Muscle of leg (tissue), 3 donors: ENCODE measurements at regions not wholly inside any gene's neighbourhood (a gene's known extent, or its start where the extent isn't known, plus 50 kb on each side); places are given as distances from the start of the nearest gene placed in this dataset.
"Not testable (repeated sequence)": the region's sequence is repeated elsewhere in the genome, so short reads cannot be mapped to it uniquely, and the experiment has no call there.

Source experiments
- DNase-seq: peaks from one replicate; pipeline ENCODE4 v3.0.0; 2013
- H3K27ac ChIP-seq: one replicate; pipeline ENCODE4 v1.5.1; 2013; ENCODE audit warnings: mild to moderate bottlenecking, low read length, control low read depth
- H3K27me3 ChIP-seq: one replicate; pipeline ENCODE4 v1.6.1; 2013; ENCODE audit warnings: low read length; ENCODE audit not compliant: control insufficient read depth, insufficient read depth
- H3K36me3 ChIP-seq: one replicate; pipeline ENCODE4 v1.6.1; 2013; ENCODE audit warnings: low read length; ENCODE audit not compliant: control insufficient read depth, insufficient read depth
- H3K4me1 ChIP-seq: one replicate; pipeline ENCODE4 v1.6.1; 2013; ENCODE audit warnings: low read length; ENCODE audit not compliant: control insufficient read depth, insufficient read depth
- H3K4me3 ChIP-seq: one replicate; pipeline ENCODE4 v1.5.1; 2013; ENCODE audit warnings: low read length, control low read depth
- H3K9me3 ChIP-seq: replicated peaks from 2 replicates; pipeline ENCODE4 v1.6.1; 2013; ENCODE audit warnings: low read depth, low read length; ENCODE audit not compliant: control insufficient read depth
- WGBS: methylation state at CpG from one replicate; pipeline ENCODE4 v1.1.5; 2013; ENCODE audit warnings: missing lambda C conversion rate; ENCODE audit not compliant: insufficient coverage; 5-methylcytosine and 5-hydroxymethylcytosine counted together

DNA sequence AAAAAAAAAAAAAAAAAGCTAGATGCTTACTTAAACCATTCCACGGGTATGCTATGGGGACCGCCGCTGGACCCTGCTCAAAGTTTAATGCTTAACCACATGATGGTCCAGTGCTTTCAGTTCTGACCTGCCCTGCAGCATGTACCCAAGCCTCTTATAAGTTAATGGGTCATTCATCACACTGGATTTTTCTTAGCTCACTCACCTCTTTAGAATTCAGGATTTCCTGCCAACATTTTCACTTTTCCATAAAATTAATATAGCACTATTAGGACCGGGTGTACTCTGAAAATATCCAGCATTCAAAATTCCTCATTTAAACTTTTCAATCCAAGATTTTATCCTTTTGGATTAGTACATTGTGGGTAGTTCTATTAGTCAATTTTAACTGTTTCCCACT, 140.8 kb downstream of the ALDH8A1 start:
- no peak for DNase-seq
- no peaks in the 10 kb centered on the region for H3K9me3 ChIP-seq
- H3K27ac ChIP-seq = no peak overlapping the region
- H3K36me3 ChIP-seq = no peaks in the 10 kb centered on the region
- WGBS = 87% methylated on average over 3 of the region's 4 CpGs
- no peaks in the 10 kb centered on the region for H3K27me3 ChIP-seq
- H3K4me3 ChIP-seq = no peak overlapping the region
- no peaks in the 10 kb centered on the region for H3K4me1 ChIP-seq

DNA sequence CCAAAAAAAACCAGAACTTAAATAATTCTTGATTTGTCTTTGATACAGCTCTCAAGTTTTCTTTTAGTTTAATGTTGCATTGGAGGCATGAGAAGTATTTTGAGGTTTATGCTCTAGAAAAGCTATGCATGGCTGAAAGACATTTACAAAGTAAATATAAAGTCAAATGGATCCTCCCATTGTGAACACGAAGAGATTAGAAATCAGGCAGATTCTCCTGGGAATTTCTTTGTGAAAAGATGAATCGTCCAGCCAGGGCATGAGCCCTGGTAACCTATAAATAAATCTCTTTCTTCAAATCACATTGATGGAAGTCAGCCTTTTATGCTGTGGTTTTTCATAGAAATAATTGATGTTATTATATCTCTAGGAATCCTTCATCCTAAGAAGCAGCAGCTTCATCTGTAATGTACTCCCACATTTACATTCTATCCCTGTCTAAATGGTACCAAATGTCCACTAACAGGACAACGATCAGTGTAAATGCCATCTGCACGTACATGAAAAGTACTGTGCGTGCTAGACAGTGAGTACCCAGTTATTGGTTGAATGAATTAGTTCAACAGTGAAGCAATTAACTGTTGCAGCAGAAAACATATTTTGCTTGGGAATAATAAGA, 143.6 kb downstream of the ALDH8A1 start:
- WGBS = no CpG with 5 or more reads among the region's 5 CpGs
- H3K27me3 ChIP-seq = no peaks in the 10 kb centered on the region
- no peaks in the 10 kb centered on the region for H3K4me1 ChIP-seq
- no peaks in the 10 kb centered on the region for H3K9me3 ChIP-seq
- no peaks in the 10 kb centered on the region for H3K36me3 ChIP-seq
- no peak overlapping the region for H3K4me3 ChIP-seq
- DNase-seq = no peak
- no peak overlapping the region for H3K27ac ChIP-seq

DNA sequence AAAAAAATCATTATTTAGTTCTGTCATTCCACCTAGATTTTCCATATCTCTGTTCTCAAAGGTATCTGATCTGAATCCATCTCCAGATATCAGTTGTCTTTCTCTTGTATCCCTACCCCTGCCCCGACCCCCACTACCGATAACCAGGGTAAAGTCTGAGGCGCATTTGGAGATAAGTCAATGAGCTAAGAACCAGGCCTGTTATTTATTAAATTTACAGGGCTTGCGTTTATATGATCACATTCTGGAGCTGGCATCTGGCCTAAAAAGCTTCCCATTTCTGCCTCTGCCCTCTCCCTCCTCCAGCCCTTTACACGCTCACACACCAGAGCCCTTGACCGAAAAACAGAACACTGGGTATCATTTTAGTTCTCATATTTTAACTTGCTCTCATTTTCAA, 144.7 kb downstream of the ALDH8A1 start:
- Histone ChIP-seq H3K36me3 (no peaks in the 10 kb centered on the region), H3K27ac (no peak overlapping the region), H3K4me3 (no peak overlapping the region), H3K4me1 (no peaks in the 10 kb centered on the region), H3K27me3 (no peaks in the 10 kb centered on the region), H3K9me3 (no peaks in the 10 kb centered on the region)
- DNase-seq = peak; percentile 31
- no CpG with 5 or more reads among the region's 6 CpGs for WGBS

DNA sequence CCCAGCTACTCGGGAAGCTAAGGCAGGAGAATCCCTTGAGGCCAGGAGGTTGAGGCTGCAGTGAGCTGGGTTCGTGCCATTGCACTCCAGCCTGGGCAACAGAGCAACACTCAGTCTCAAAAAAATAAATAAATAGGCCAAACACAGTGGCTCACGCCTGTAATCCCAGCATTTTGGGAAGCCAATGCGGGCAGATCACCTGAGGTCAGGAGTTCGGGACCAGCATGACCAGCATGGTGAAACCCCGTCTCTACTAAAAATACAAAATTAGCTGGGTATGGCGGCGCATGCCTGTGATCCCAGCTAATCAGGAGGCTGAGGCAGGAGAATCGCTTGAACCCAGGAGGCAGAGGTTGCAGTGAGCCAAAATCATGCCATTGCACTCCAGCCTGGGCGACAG, 145.6 kb downstream of the ALDH8A1 start:
- 100% methylated on average over 6 of the region's 10 CpGs for WGBS
- not testable (repeated sequence) for H3K9me3 ChIP-seq, DNase-seq

DNA sequence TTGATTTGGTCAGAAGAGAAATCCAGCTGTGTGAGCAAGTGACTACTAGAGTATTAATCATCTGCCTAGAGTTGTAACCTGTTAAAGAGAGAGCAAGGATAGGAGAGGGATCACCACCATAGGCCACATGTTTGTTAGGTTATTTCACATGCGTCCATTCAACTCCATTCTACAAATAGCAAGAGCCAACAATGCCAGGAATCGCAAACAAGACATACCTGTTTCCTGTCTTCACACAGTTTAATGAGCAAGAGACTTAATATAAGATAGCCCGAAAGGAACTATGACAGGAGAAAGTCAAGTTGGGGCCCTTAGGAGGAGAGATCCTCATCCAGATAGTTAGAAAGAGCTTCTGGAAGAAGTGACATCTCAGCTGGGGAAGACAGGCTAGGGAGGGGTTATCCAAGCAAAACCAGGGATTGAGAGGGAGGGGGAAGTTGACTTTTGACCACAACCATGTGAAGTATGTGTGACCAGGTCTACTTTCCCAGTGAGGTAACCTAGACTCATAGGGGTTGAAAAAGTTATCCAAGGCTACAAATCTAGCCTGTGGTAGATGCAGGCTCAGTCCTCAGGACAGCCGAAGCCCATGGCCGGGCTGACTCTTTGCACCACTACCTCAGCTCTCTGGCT, 147.4 kb downstream of the ALDH8A1 start:
- WGBS = 100% methylated on average over 1 of the region's 5 CpGs
- Histone ChIP-seq H3K27ac (no peak overlapping the region), H3K4me1 (no peaks in the 10 kb centered on the region), H3K27me3 (no peaks in the 10 kb centered on the region), H3K36me3 (no peaks in the 10 kb centered on the region), H3K9me3 (no peaks in the 10 kb centered on the region), H3K4me3 (no peak overlapping the region)
- no peak for DNase-seq

More for the DNA sequence above, 145.6 kb downstream of the ALDH8A1 start:
- H3K27ac ChIP-seq, H3K36me3 ChIP-seq, H3K4me3 ChIP-seq, H3K27me3 ChIP-seq, H3K4me1 ChIP-seq: not testable (repeated sequence)

DNA sequence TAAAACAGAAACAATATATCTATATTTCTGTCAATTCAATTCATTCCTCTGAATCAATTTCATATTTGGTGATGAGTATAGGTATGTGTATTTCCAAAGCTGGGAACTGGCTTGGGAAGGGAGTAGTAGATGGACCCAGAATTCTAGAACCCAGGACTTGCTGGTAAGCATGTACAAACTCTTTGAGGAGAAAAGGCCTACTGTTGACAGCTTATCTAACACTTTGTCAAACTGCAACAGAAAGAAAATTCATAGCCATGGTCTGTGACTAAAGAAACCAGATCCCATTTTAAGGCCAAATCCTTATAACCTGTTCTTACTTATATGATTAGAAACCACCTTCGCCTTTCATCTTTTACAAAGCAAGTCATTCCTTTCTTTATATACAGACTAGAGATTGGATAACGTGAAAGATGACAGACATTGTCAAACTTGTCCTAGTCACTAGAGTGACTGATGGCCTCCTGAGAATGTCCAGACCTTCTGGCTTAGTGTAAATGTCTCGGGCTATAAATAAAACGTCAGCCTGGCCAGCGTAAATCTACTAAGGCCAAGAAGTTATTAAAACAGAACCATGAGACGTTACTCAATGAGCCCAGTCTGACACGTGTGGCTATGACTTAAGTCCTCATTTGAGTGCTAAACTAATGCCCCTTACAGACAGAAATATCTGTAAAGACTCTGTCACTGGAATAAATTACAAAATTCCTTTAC, 152.3 kb downstream of the ALDH8A1 start:
- Histone ChIP-seq H3K27me3 (no peaks in the 10 kb centered on the region), H3K4me3 (no peak overlapping the region), H3K4me1 (no peaks in the 10 kb centered on the region), H3K9me3 (no peaks in the 10 kb centered on the region), H3K36me3 (no peaks in the 10 kb centered on the region), H3K27ac (no peak overlapping the region)
- peak; percentile 22 for DNase-seq
- WGBS = 27% methylated on average over 2 of the region's 7 CpGs

DNA sequence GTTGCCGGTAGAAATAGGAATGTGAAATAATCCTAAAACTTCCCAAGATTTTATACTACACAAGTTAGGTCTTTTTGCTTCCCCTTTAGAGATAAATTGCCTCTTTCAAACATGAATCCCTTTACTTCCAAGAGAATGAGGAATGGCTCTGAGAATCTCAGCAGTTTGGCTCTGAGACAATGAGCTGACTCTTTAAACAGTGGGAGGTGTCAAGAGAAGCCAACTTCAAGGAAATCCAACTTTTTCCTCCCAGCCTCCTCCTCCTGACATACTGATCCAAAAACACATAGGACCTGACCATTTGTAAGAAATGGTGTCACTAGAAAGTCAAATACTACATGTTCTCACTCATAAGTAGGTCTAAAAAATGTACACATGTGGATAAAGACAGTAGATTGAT, 154.2 kb downstream of the ALDH8A1 start:
- H3K27ac ChIP-seq = no peak overlapping the region
- no peaks in the 10 kb centered on the region for H3K36me3 ChIP-seq
- DNase-seq = peak; percentile 22
- H3K4me1 ChIP-seq = no peaks in the 10 kb centered on the region
- H3K4me3 ChIP-seq = no peak overlapping the region
- no peaks in the 10 kb centered on the region for H3K27me3 ChIP-seq
- whole genome bisulfite sequencing = no CpG with 5 or more reads among the region's 1 CpG
- peaks cover 7% of the 10 kb centered on the region for H3K9me3 ChIP-seq

DNA sequence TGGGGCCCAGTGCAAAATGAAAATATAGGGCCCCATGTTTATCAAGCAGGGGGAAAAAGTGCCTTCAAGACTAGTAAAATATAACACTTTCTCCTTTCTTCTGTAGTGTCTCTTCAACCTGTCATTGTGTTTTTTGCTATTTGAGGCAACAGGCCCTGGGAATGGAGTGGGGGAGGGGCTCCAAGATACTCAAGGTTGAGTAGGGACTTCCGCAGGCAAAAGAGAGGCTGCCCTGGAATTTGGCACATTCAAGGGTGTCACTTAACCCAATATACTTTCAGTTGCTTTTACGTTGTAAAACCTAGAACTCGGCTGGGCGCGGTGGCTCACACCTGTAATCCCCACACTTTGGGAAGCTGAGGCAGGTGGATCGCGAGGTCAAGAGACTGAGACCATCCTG, 154.9 kb downstream of the ALDH8A1 start:
- Histone ChIP-seq H3K36me3 (no peaks in the 10 kb centered on the region), H3K27me3 (no peaks in the 10 kb centered on the region), H3K4me1 (no peaks in the 10 kb centered on the region), H3K9me3 (peaks cover 7% of the 10 kb centered on the region), H3K27ac (no peak overlapping the region), H3K4me3 (no peak overlapping the region)
- 98% methylated on average over 6 of the region's 7 CpGs for WGBS
- DNase-seq = no peak

DNA sequence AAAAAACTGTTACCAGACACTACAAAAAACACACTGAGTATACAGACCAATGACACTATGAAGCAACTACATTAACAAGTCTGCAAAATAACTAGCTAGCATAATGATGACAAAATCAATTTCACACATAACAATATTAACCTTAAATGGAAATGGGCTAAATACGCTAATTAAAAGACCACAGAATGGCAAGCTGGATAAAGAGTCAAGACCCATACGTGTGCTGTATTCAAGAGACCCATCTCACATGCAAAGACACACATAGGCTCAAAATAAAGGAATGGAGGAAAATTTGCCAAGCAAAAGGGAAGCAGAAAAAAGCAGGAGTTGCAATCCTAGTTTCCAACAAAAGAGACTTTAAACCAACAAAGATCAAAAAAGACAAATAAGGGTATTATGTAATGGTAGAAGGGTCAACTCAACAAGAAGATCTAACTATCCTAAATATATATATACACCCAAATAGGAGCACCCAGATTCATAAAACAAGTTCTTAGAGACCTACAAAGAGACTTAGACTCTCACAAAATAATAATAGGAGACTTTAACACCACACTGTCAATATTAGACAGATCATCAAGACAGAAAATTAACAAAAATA, 158.6 kb downstream of the ALDH8A1 start:
- not testable (repeated sequence) for H3K9me3 ChIP-seq, H3K36me3 ChIP-seq
- WGBS = no CpG with 5 or more reads among the region's 2 CpGs

DNA sequence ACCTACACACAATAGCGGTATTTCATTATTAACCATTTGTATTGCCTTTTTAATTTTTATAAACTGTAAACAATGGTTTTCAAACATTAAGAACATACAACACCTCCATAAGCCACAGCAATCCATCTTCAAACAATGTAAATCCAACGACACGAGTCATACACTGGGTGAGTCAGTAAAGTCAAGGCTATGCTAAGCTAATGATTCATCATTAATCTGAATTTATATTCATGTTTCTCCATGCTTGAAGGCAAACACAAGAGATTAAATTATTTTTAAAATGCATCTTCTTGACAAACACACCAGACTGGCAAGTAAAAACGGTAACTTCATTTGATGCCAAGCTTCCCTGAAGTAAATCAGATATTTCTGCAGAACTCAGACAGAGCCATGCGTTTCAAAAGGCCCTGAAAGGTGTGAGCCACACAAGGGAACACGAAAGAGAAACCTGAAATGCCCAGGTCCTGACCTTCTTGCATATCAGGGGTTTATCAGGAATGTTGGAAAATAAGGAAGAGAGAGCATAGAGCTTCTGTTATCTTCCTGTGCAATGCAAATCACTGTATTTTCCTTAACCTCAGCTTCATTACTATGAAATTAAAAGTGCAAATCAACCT, 162.5 kb downstream of the ALDH8A1 start:
- 68% methylated on average over 3 of the region's 6 CpGs for WGBS
- Histone ChIP-seq H3K9me3 (peaks cover 6% of the 10 kb centered on the region), H3K4me1 (no peaks in the 10 kb centered on the region), H3K27me3 (no peaks in the 10 kb centered on the region), H3K4me3 (no peak overlapping the region), H3K27ac (no peak overlapping the region), H3K36me3 (no peaks in the 10 kb centered on the region)
- DNase-seq = no peak

More for the DNA sequence above, 158.6 kb downstream of the ALDH8A1 start:
- H3K27ac ChIP-seq, H3K4me3 ChIP-seq, H3K27me3 ChIP-seq, DNase-seq, H3K4me1 ChIP-seq: not testable (repeated sequence)
